Breast epithelium (tissue), 3 donors: ENCODE measurements at regions not wholly inside any gene's neighbourhood (a gene's known extent, or its start where the extent isn't known, plus 50 kb on each side); places are given as distances from the start of the nearest gene placed in this dataset.

ENCODE experiments used
- POLR2A ChIP-seq: fragments of 450-650 bp; IDR thresholded peaks from one replicate; pipeline ENCODE4 v1.6.1; 2016; ENCODE audit warnings: antibody characterized with exemption, mild to moderate bottlenecking, moderate library complexity
- POLR2AphosphoS5 ChIP-seq, 3 donors: sonication (generic); formaldehyde crosslinking; IDR thresholded peaks; one replicate each; pipeline ENCODE4 v1.6.1; 2017; ENCODE audit warnings: antibody characterized with exemption in 3 of 3
- TF ChIP-seq, protein P1 (sequence below), 3 donors: fragments of 450-650 bp; IDR thresholded peaks; one replicate each; pipeline ENCODE4 v1.5.1; 2016 to 2017; ENCODE audit warnings: antibody characterized with exemption in 3 of 3, mild to moderate bottlenecking in 3 of 3, moderate library complexity in 3 of 3

DNA sequence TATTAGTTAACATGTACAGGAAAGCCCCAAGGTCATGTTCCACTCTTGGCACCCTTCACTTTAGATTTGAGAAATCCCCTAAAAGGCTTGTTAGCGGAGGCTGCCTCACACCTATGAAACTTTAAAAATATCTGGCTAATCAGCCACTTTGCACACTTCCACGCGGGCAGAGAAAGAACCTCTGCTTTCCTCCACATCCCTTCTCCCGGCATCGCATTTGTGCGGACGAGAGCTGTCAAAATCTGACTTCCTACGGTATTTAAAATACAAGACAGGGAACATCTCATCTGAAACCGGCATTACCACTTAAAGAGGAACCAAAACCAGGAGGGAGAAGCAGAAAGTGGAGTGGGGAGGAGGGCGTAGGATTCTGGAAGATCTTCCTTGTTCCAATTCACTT lies 422.3 kb downstream of the TMEM114 start:
- TF ChIP-seq POLR2A: no peak
- TF ChIP-seq, protein P1, sequence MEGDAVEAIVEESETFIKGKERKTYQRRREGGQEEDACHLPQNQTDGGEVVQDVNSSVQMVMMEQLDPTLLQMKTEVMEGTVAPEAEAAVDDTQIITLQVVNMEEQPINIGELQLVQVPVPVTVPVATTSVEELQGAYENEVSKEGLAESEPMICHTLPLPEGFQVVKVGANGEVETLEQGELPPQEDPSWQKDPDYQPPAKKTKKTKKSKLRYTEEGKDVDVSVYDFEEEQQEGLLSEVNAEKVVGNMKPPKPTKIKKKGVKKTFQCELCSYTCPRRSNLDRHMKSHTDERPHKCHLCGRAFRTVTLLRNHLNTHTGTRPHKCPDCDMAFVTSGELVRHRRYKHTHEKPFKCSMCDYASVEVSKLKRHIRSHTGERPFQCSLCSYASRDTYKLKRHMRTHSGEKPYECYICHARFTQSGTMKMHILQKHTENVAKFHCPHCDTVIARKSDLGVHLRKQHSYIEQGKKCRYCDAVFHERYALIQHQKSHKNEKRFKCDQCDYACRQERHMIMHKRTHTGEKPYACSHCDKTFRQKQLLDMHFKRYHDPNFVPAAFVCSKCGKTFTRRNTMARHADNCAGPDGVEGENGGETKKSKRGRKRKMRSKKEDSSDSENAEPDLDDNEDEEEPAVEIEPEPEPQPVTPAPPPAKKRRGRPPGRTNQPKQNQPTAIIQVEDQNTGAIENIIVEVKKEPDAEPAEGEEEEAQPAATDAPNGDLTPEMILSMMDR (IDR thresholded peaks at IDR 0.05): no peak
- no peak for TF ChIP-seq POLR2AphosphoS5 (IDR thresholded peaks at IDR 0.05)
